Hematopoietic multipotent progenitor cell (in vitro differentiated cells): ENCODE measurements at regions not wholly inside any gene's neighbourhood (a gene's known extent, or its start where the extent isn't known, plus 50 kb on each side); places are given as distances from the start of the nearest gene placed in this dataset.
"Not testable (repeated sequence)": the region's sequence is repeated elsewhere in the genome, so short reads cannot be mapped to it uniquely, and the experiment has no call there.

ENCODE experiments used
- DNase-seq, 3 donors: peaks; one replicate each; pipeline ENCODE4 v3.0.0-alpha.2; 2011 to 2015; ENCODE audit warnings: low read depth in 2 of 3, low spot score in 2 of 3

DNA sequence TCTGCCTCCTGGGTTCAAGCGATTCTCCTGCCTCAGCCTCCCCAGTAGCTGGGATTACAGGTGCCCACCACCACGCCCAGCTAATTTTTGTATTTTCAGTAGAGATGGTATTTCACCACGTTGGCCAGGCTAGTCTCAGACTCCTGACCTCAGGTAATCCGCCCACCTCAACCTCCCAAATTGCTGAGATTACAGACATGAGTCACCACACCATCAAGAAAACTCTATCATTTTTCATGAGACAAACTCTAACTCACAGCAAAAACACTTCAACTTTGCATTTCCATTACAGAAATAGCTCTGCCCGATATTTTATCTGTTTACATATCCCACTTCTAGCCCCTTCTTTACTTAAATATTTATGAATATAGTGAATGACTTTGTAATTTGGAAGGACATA, 561.1 kb downstream of the TMX3 start:
- not testable (repeated sequence) for DNase-seq

DNA sequence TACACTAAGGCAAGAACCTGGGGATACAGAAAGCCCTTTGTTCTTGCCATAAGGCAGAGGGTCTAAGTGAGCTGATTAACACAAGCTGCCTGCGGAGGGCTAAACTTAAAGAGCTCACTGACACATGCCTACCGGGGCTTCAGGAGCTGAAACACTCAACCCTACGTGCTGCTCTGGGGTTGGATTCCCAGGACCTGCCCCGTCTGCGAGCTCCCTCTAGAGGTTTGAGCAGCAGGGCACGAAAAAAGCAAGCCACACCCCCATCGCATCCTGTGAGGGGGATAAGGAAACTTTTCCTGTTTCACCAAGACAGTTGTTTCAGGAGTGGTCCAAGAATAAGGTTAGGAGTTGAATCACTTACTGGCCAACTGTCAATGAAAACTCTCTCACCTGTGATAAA, 562.1 kb downstream of the TMX3 start:
- DNase-seq: no peak

DNA sequence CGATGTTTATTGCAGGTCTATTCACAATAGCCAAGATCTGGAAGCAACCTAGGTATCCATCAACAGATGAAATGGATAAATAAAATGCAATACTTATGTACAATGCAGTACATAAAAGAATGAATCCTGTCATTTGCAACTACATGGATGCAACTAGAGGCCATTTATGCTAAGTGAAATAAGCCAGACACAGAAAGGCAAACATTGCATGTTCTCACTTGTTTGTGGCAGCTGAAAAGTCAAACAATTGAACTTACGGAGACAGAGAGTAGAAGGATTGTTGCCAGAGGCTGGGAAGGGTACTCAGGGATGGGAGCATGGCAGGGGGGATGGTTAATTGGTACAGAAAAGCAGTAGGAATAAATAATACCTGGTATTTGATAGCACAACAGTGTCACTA, 563.9 kb downstream of the TMX3 start:
- no peak for DNase-seq

DNA sequence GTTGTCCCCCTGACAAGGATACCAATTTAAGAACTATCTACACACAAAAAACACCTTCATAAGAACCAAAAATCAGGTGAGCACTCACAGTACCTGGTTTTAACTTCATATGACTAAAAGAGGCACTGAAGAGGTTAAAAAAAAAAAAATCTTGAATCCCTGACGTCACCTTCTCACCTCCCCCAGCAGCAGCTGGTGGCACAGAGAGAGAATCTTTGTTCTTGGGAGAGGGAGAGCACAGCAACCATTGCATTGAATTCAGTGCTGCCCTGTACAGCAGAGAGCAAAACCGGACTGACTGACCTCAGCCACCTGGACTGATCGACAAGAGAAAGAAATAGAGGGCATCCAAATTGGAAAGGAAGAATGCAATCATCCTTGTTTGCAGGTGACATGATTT, 566.0 kb downstream of the TMX3 start:
- no peak for DNase-seq

DNA sequence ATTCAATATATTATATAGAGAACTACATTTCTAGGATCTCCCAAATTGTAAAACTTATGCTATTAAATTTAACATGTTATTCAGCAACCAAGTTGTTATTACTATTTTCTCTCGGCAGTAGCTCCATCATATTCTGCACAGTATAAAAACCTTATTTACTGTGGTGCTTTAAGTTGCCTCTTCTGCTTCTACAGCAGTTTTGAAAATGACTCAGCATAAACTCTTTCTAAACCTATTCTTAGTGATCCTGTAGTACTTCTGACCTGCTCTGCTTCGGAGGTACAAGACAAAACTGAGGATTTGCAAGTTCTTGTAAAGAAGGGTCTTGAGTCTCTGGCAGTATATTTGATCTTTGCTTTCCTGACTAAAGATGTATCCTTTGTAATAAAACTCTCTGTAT, 567.2 kb downstream of the TMX3 start:
- no peak for DNase-seq

- DNase-seq: no peak
Observed at GRCh38 chr18:68121826-68122225, 593.1 kb downstream of the TMX3 start.

DNA sequence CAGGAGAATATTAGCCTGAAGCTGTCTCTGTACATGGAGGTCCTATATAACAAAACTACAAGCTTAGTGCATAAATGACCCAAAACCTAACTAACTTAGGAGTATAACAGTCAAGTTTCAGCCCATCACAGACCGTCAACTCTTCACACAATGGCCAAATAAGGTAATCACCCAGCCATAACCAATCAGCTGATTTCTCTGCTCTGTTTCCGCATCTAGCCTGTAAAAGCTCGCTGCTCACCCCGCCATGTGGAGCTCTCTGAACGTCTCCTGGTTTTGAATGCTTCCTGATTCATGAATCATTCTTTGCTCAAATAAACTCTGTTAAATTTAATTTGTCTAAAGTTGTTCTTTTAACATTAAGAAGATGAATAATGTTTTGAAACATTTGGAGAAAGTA, 593.6 kb downstream of the TMX3 start:
- no peak for DNase-seq

DNA sequence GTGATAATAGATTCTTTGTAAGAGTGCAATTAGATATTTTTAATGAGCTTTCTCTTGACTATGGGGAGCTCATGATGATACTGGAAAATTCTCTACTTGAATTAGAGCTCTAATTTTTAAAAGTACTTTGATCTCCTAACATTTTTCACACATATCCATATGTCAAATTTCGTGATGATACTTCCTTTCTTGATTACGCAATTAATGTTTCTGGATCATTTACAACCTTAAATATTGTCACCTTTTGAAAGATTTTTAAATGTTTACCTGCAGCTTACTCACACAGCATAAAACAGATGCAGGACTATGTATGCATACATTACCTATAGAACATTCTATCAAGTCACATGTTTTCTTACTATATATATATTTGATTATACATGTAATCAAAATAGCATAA, 598.5 kb upstream of the DSEL start:
- no peak for DNase-seq

- DNase-seq: no peak
Observed at GRCh38 chr18:68104036-68104435, 587.5 kb upstream of the DSEL start.

DNA sequence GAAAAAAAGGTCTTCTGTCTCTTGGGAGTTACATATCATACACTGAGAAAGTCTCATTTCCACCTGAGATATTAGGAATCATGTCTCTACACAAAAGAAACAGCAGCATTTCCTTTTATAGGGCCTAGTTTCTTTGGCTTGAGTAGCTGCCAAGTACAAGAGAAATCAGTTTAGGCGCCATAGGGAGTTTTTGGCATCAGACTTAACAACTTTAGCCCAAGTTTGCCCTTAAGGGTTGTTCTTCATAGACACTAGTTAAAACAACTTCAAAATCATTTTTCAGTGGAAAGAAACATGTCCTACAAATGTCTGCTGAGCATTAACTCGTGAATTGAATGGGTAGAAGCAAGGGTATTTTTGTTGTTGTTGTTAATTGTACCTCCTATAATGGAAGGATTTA, 587.0 kb upstream of the DSEL start:
- no peak for DNase-seq

GRCh38 chr18:68102117-68102516, 585.6 kb upstream of the DSEL start:
- DNase-seq: no peak

DNA sequence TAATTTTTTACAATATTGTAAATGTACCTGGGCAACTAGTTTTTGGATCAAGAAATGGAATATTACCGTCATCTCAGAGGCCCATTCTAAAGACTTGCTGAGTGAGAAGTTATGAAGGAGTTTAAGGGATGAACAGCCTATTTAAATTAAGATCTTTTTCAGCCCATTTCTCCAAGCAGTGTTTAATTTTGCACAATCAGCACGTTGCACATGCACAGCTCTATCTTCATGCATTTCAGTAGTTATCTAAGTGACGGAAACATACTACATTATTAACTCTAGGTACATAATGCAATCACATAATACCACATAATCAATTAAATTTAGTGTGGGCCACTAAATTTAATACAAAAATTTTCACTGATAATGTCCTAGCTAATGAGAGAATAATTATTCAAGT, 582.1 kb upstream of the DSEL start:
- DNase-seq: no peak

- DNase-seq: no peak
Observed at GRCh38 chr18:68086481-68086880, 570.0 kb upstream of the DSEL start.

GRCh38 chr18:68085251-68085650, 568.7 kb upstream of the DSEL start:
- DNase-seq: no peak

DNA sequence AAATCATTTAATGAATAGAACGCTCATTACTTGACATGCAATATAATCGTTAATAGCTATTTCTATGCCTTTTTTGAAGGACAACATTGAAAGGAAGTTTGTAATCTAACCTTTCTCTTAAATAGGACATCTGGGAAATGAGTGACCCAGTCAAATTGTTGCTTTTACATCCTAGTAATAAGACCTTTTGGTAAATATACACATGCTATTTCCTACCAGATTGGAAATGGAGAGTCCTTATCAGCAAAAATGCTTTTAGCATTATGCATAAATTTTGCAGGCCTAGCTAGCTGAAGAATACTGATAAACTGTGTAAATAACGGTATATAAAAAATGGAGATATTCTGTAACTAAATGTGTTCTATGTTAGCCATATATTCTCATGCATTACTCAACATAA, 567.3 kb upstream of the DSEL start:
- no peak for DNase-seq

DNA sequence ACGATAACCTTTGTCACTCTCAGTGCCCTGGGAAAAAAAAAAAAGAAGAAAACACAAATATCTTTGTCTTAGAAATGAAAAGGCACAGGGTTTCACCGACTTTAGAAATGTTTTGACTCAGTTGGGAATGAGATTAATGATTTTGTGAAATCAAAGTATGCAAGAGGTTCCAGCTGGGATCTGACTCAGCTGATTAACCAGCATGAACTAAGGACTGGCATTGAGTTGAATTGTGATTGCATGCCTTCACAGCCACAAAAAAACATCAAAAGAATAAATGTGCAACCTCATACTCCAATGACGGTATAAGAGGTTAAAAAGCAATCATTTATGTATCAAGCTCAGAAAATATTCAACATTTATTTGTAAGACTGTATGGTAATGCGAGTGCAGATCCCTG, 566.6 kb upstream of the DSEL start:
- DNase-seq: no peak

DNA sequence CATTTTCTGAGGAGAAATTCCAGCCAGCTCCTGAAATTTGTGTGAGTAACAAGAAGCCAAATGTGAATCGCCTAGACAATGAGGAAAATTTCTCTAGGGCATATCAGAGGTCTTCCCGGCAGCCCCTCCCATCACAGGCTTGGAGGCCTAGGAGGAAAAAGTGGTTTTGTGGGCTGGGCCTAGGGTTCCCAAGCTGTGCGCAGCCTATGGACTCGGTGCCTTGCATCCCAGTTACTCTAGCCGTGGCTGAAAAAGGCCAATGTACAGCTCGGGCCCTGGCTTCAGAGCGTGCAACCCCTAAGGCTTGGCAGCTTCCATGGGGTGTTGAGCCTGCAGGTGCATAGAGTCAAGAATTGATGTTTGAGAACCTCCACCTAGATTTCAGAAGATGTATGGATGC, 556.2 kb upstream of the DSEL start:
- DNase-seq: no peak

DNA sequence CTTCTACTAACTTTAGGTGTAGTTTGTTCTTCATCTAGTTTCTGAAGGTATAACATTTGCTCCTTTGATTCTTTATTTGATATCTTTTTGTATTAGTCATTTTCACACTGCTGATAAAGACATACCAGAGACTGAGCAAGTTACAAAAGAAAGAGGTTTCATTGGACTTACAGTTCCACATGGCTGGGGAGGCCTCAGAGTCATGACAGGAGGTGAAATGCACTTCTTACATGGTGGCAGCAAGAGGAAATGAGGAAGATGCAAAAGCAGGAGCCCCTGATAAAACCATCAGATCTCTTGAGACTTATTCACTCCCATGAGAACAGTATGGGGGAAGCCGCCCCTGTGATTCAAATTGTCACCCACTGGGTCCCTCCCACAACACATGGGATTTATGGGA, 544.4 kb upstream of the DSEL start:
- no peak for DNase-seq

- DNase-seq: no peak
Observed at GRCh38 chr18:68056936-68057335, 540.4 kb upstream of the DSEL start.

GRCh38 chr18:68054669-68055068, 538.1 kb upstream of the DSEL start:
- DNase-seq: no peak

- DNase-seq: no peak
Observed at GRCh38 chr18:68053290-68053689, 536.8 kb upstream of the DSEL start.

- DNase-seq: no peak
Observed at GRCh38 chr18:68041327-68041726, 524.8 kb upstream of the DSEL start.

DNA sequence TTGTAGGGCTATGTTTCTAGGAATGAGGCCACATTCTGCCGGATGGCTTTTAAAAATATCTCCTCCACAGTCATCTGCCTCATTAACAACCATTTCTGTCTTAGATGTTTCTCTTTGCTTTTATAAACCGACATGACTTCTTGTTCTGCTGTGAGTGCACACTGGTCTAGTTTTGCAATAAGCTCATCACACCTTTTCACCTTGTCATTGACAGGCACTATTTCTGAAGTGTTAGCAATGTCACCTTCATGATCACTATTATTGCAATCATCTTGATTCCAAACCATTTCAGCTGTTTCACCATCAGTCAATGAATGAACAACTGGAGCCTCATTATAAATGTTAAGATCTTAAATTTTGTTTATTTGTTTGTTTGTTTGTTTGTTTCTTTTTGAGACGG, 523.7 kb upstream of the DSEL start:
- no peak for DNase-seq
